ENCODE measurements at regions not wholly inside any gene's neighbourhood (a gene's known extent, or its start where the extent isn't known, plus 50 kb on each side); places are given as distances from the start of the nearest gene placed in this dataset.

- TF ChIP-seq ZNF462 (CRISPR knock-in tag; IDR thresholded peaks at IDR 0.05) = no peak
Observed at GRCh38 chr14:84874436-84874835, 655.5 kb upstream of the FLRT2 start (continued).

GRCh38 chr14:84877061-84877460 is 652.9 kb upstream of the FLRT2 start:
- 0 out of 2 replicates have a peak overlapping the region, but pooled peaks have one; percentile 13 for H3K4me2 ChIP-seq
- no peaks in the 10 kb centered on the region for H3K27me3 ChIP-seq (ENCODE audit: insufficient read depth)
- peaks cover 10% of the 10 kb centered on the region; the same call in 2 of the 3 replicates for H3K4me1 Mint-ChIP-seq
- 0 out of 2 replicates have a peak, but pooled peaks cover 4% of the 10 kb centered on the region for H3K4me1 ChIP-seq (ENCODE audit: insufficient read depth)
- ATAC-seq = no peak
- no peaks in the 10 kb centered on the region for H3K9me3 Mint-ChIP-seq
- H3K4me3 Mint-ChIP-seq = no peak overlapping the region
- H3K4me3 ChIP-seq = no peak overlapping the region
- no peak overlapping the region for H3K27ac Mint-ChIP-seq
- no peak for DNase-seq (ENCODE audit: low spot score)
- no peaks in the 10 kb centered on the region for H4K20me1 ChIP-seq (replicated peaks; ENCODE audit: insufficient read depth)
- no peaks in the 10 kb centered on the region for H3K27me3 Mint-ChIP-seq (ENCODE audit: insufficient read depth, low read depth, poor library complexity)
- no peak overlapping the region for H3K27ac ChIP-seq (ENCODE audit: low read depth)
- H3K36me3 Mint-ChIP-seq (ENCODE audit: low read depth) = no peaks in the 10 kb centered on the region
- H3K36me3 ChIP-seq (ENCODE audit: insufficient read depth) = no peaks in the 10 kb centered on the region
- H3F3A ChIP-seq (replicated peaks; ENCODE audit: low read depth) = no peaks in the 10 kb centered on the region
- H2AFZ ChIP-seq = no peak overlapping the region
- H3K9me2 ChIP-seq (ENCODE audit: insufficient read depth) = no peaks in the 10 kb centered on the region
- H3K79me2 ChIP-seq (replicated peaks; ENCODE audit: insufficient read depth) = no peaks in the 10 kb centered on the region
- TF ChIP-seq STAT1 (IDR thresholded peaks at IDR 0.05; ENCODE audit: unreplicated experiment) (no peak), CTCF (conservative IDR thresholded peaks at IDR 0.05; ENCODE audit: low read depth in 2 of 2) (no peak), EZH2 (IDR thresholded peaks at IDR 0.05; ENCODE audit: low read depth, unreplicated experiment) (no peak), ZNF114 (CRISPR knock-in tag; IDR thresholded peaks at IDR 0.05) (no peak), EZH2phosphoT487 (IDR thresholded peaks at IDR 0.05; ENCODE audit: unreplicated experiment) (no peak), ZNF331 (CRISPR knock-in tag; IDR thresholded peaks at IDR 0.05; ENCODE audit: low read depth) (no peak), POLR2AphosphoS5 (IDR thresholded peaks at IDR 0.05; ENCODE audit: low read depth) (no peak), JUNB (IDR thresholded peaks at IDR 0.05; ENCODE audit: unreplicated experiment) (no peak), ZNF462 (CRISPR knock-in tag; IDR thresholded peaks at IDR 0.05) (no peak)

All from GM23338 (cell line).